Type B pancreatic cell (in vitro differentiated cells): ENCODE measurements at regions not wholly inside any gene's neighbourhood (a gene's known extent, or its start where the extent isn't known, plus 50 kb on each side); places are given as distances from the start of the nearest gene placed in this dataset.

Source experiments
- DNase-seq: peaks from one replicate; pipeline ENCODE4 v3.0.0; 2021; ENCODE audit warnings: mixed read lengths; ENCODE audit not compliant: unreplicated experiment; ENCODE audit errors: extremely low spot score
- H3K27ac Mint-ChIP-seq: 2 replicates; pipeline ENCODE4 v1.8.0; 2021; ENCODE audit warnings: mild to moderate bottlenecking, mixed read lengths
- H3K27me3 Mint-ChIP-seq: 2 replicates; pipeline ENCODE4 v1.8.0; 2021; ENCODE audit warnings: mixed read lengths
- H3K36me3 Mint-ChIP-seq: 2 replicates; pipeline ENCODE4 v1.8.0; 2021; ENCODE audit warnings: mixed read lengths
- H3K4me1 Mint-ChIP-seq: one replicate; pipeline ENCODE4 v1.8.0; 2021; ENCODE audit warnings: mixed read lengths; ENCODE audit not compliant: unreplicated experiment
- H3K4me3 Mint-ChIP-seq: 2 replicates; pipeline ENCODE4 v1.8.0; 2021; ENCODE audit warnings: mild to moderate bottlenecking, mixed read lengths
- H3K9me3 Mint-ChIP-seq: 2 replicates; pipeline ENCODE4 v1.8.0; 2021; ENCODE audit warnings: mixed read lengths
- CTCF ChIP-seq: fragments of 200-600 bp; sonication (generic); conservative IDR thresholded peaks from 2 replicates; pipeline ENCODE4 v1.5.0; 2021; ENCODE audit warnings: antibody characterized with exemption, mild to moderate bottlenecking

GRCh38 chr20:40436011-40436410 lies 253.0 kb downstream of the MAFB start:
- no peaks in the 10 kb centered on the region for H3K36me3 Mint-ChIP-seq
- H3K4me1 Mint-ChIP-seq, result no peaks in the 10 kb centered on the region
- TF ChIP-seq CTCF, result no peak
- H3K27me3 Mint-ChIP-seq, result no peaks in the 10 kb centered on the region
- H3K9me3 Mint-ChIP-seq, result no peaks in the 10 kb centered on the region
- no peak overlapping the region for H3K27ac Mint-ChIP-seq
- H3K4me3 Mint-ChIP-seq, result no peak overlapping the region
- DNase-seq, result no peak

- DNase-seq, result no peak
- Mint-ChIP-seq H3K27me3 (no peaks in the 10 kb centered on the region), H3K4me3 (no peak overlapping the region), H3K4me1 (no peaks in the 10 kb centered on the region), H3K36me3 (no peaks in the 10 kb centered on the region), H3K27ac (no peak overlapping the region), H3K9me3 (no peaks in the 10 kb centered on the region)
- TF ChIP-seq CTCF, result no peak
These were observed 253.7 kb downstream of the MAFB start for GRCh38 chr20:40435146-40435895.

GRCh38 chr20:40434122-40434521 lies 254.9 kb downstream of the MAFB start:
- Mint-ChIP-seq H3K4me3 (no peak overlapping the region), H3K27ac (no peak overlapping the region), H3K27me3 (no peaks in the 10 kb centered on the region), H3K9me3 (no peaks in the 10 kb centered on the region), H3K36me3 (no peaks in the 10 kb centered on the region), H3K4me1 (no peaks in the 10 kb centered on the region)
- no peak for DNase-seq
- no peak for TF ChIP-seq CTCF

GRCh38 chr20:40433341-40433861 lies 255.6 kb downstream of the MAFB start:
- TF ChIP-seq CTCF, result no peak
- Mint-ChIP-seq H3K27ac (no peak overlapping the region), H3K9me3 (no peaks in the 10 kb centered on the region), H3K36me3 (no peaks in the 10 kb centered on the region), H3K4me1 (no peaks in the 10 kb centered on the region), H3K4me3 (no peak overlapping the region), H3K27me3 (no peaks in the 10 kb centered on the region)
- no peak for DNase-seq

GRCh38 chr20:40431611-40432010 lies 257.4 kb downstream of the MAFB start:
- no peak overlapping the region for H3K4me3 Mint-ChIP-seq
- TF ChIP-seq CTCF, result no peak
- no peak overlapping the region for H3K27ac Mint-ChIP-seq
- no peaks in the 10 kb centered on the region for H3K4me1 Mint-ChIP-seq
- no peaks in the 10 kb centered on the region for H3K9me3 Mint-ChIP-seq
- no peaks in the 10 kb centered on the region for H3K27me3 Mint-ChIP-seq
- no peak for DNase-seq
- no peaks in the 10 kb centered on the region for H3K36me3 Mint-ChIP-seq
